HG03095 (cell line): ENCODE measurements at regions not wholly inside any gene's neighbourhood (a gene's known extent, or its start where the extent isn't known, plus 50 kb on each side); places are given as distances from the start of the nearest gene placed in this dataset.

Source experiments
- ATAC-seq: cut with Tn5 transposase; IDR thresholded peaks from one replicate; pipeline ENCODE4 v1.9.1; 2021; ENCODE audit warnings: moderate library complexity; ENCODE audit not compliant: unreplicated experiment

GRCh38 chr3:8191406-8191805, 310.2 kb upstream of the LMCD1 start:
- no peak for ATAC-seq

- no peak for ATAC-seq
Measured at GRCh38 chr3:8197384-8197783, 304.2 kb upstream of the LMCD1 start.

- ATAC-seq: no peak
Measured at GRCh38 chr3:8198605-8199004, 303.0 kb upstream of the LMCD1 start.

GRCh38 chr3:8200996-8201395, 300.6 kb upstream of the LMCD1 start:
- no peak for ATAC-seq

- ATAC-seq: no peak
Measured at GRCh38 chr3:8201886-8202285, 299.7 kb upstream of the LMCD1 start.

- no peak for ATAC-seq
Measured at GRCh38 chr3:8204331-8204730, 297.3 kb upstream of the LMCD1 start.

GRCh38 chr3:8204853-8205650, 296.6 kb upstream of the LMCD1 start:
- no peak for ATAC-seq

GRCh38 chr3:8205881-8206280, 295.7 kb upstream of the LMCD1 start:
- no peak for ATAC-seq

GRCh38 chr3:8206971-8207617, 294.5 kb upstream of the LMCD1 start:
- ATAC-seq: no peak

- ATAC-seq: no peak
Measured at GRCh38 chr3:8210882-8211341, 290.7 kb upstream of the LMCD1 start.

- no peak for ATAC-seq
Measured at GRCh38 chr3:8212794-8213193, 288.8 kb upstream of the LMCD1 start.

- ATAC-seq: no peak
Measured at GRCh38 chr3:8213286-8213685, 288.3 kb upstream of the LMCD1 start.

GRCh38 chr3:8215821-8216220, 285.8 kb upstream of the LMCD1 start:
- no peak for ATAC-seq

GRCh38 chr3:8218353-8218940, 283.2 kb upstream of the LMCD1 start:
- ATAC-seq: no peak

- no peak for ATAC-seq
Measured at GRCh38 chr3:8220291-8220690, 281.3 kb upstream of the LMCD1 start.

GRCh38 chr3:8223766-8224165, 277.9 kb upstream of the LMCD1 start:
- ATAC-seq: no peak

- no peak for ATAC-seq
Measured at GRCh38 chr3:8224941-8225340, 276.7 kb upstream of the LMCD1 start.

GRCh38 chr3:8233938-8234337, 267.7 kb upstream of the LMCD1 start:
- no peak for ATAC-seq

- ATAC-seq: no peak
Measured at GRCh38 chr3:8236264-8236663, 265.4 kb upstream of the LMCD1 start.

- no peak for ATAC-seq
Measured at GRCh38 chr3:8237893-8238292, 263.7 kb upstream of the LMCD1 start.

- ATAC-seq: no peak
Measured at GRCh38 chr3:8238432-8238831, 263.2 kb upstream of the LMCD1 start.

GRCh38 chr3:8239095-8239494, 262.5 kb upstream of the LMCD1 start:
- no peak for ATAC-seq
